CD8-positive, alpha-beta memory T cell (primary cell): ENCODE measurements at regions not wholly inside any gene's neighbourhood (a gene's known extent, or its start where the extent isn't known, plus 50 kb on each side); places are given as distances from the start of the nearest gene placed in this dataset.

Experiments used
- CTCF ChIA-PET: fragments of 350-600 bp; sonication (Branson Sonifier 250); formaldehyde crosslinking; loops from one replicate; lab custom pipeline; 2021; ENCODE audit warnings: antibody characterized with exemption; lab: Charles Lee
- POLR2A ChIA-PET: fragments of 350-600 bp; sonication (Branson Sonifier 250); formaldehyde crosslinking; loops from one replicate; lab custom pipeline; 2021; ENCODE audit warnings: antibody characterized with exemption; lab: Charles Lee
- DNase-seq, 5 donors: peaks; one replicate each; pipeline versions ENCODE4 v3.0.0 to v3.0.0-alpha.2; 2020 to 2022; ENCODE audit warnings: mixed read lengths in 1 of 5
- H3K27ac ChIP-seq: one replicate; pipeline ENCODE4 v1.7.0; 2013; ENCODE audit warnings: low read depth, mild to moderate bottlenecking, low read length, moderate library complexity
- H3K27me3 ChIP-seq: 2 replicates; pipeline ENCODE4 v1.7.0; 2013; ENCODE audit warnings: low read length, mild to moderate bottlenecking; ENCODE audit not compliant: insufficient read depth, poor library complexity, severe bottlenecking
- H3K36me3 ChIP-seq: 2 replicates; pipeline ENCODE4 v1.7.0; 2013; ENCODE audit warnings: mild to moderate bottlenecking, low read length, moderate library complexity; ENCODE audit not compliant: insufficient read depth
- H3K4me1 ChIP-seq: 2 replicates; pipeline ENCODE4 v1.7.0; 2013; ENCODE audit warnings: mild to moderate bottlenecking, low read length, moderate library complexity; ENCODE audit not compliant: insufficient read depth
- H3K4me3 ChIP-seq: 2 replicates; pipeline ENCODE4 v1.7.0; 2013; ENCODE audit warnings: mild to moderate bottlenecking, low read length
- H3K9me3 ChIP-seq: 2 replicates; pipeline ENCODE4 v1.7.0; 2013; ENCODE audit warnings: mild to moderate bottlenecking, low read length
- H3K27ac Mint-ChIP-seq, 8 donors: one replicate each; pipeline ENCODE4 v1.8.0; 2020 to 2021; ENCODE audit warnings: mixed read lengths in 8 of 8, mild to moderate bottlenecking in 6 of 8, inconsistent platforms in 3 of 8, moderate library complexity in 3 of 8
- H3K27me3 Mint-ChIP-seq, 2 donors: one replicate each; pipeline ENCODE4 v1.8.0; 2020 to 2021; ENCODE audit warnings: mixed read lengths in 2 of 2, mild to moderate bottlenecking in 1 of 2, moderate library complexity in 1 of 2
- H3K36me3 Mint-ChIP-seq, 3 donors: one replicate each; pipeline ENCODE4 v1.8.0; 2020 to 2021; ENCODE audit warnings: mixed read lengths in 3 of 3, inconsistent platforms in 1 of 3, mild to moderate bottlenecking in 1 of 3
- H3K4me1 Mint-ChIP-seq, 3 donors: one replicate each; pipeline ENCODE4 v1.8.0; 2020 to 2021; ENCODE audit warnings: mixed read lengths in 3 of 3, inconsistent platforms in 1 of 3, mild to moderate bottlenecking in 1 of 3
- H3K4me3 Mint-ChIP-seq, 7 donors: one replicate each; pipeline ENCODE4 v1.8.0; 2020 to 2021; ENCODE audit warnings: mixed read lengths in 7 of 7, mild to moderate bottlenecking in 6 of 7, moderate library complexity in 4 of 7, inconsistent platforms in 2 of 7
- H3K9me3 Mint-ChIP-seq, 5 donors: one replicate each; pipeline ENCODE4 v1.8.0; 2020 to 2022; ENCODE audit warnings: mixed read lengths in 5 of 5, mild to moderate bottlenecking in 3 of 5, moderate library complexity in 2 of 5, inconsistent platforms in 1 of 5

DNA sequence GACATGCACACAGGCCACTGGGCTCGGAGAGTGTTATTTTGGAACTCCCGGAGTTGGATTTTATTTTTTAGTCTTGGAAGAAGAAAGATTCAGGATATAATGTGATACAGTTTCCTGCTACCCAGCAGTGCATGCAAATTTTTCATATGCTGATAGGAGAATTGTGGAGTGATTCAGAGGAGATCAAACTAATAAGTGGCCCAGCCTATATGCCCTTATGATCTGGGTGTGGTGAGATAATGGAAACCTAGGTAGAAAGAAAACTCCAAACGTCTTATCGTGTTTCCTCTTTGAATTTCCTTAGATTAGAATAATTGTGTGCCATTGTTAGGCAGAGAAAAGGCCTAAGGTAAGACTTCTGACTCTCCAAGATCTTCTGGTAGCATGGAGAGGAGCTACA lies 401.2 kb upstream of the BTBD3 start:
- Mint-ChIP-seq H3K36me3 (no peaks in the 10 kb centered on the region), H3K4me3 (no peak overlapping the region), H3K4me1 (no peaks in the 10 kb centered on the region), H3K27me3 (no peaks in the 10 kb centered on the region), H3K27ac (no peak overlapping the region), H3K9me3 (peaks cover 3 to 16% (median 6%) of the 10 kb centered on the region in 5 donors)
- no peaks in the 10 kb centered on the region for H3K9me3 ChIP-seq
- H3K27ac ChIP-seq: no peak overlapping the region
- H3K4me1 ChIP-seq: no peaks in the 10 kb centered on the region
- H3K27me3 ChIP-seq: no peaks in the 10 kb centered on the region
- no peaks in the 10 kb centered on the region for H3K36me3 ChIP-seq
- ChIA-PET POLR2A (no interaction called here), CTCF (no interaction called here)
- H3K4me3 ChIP-seq: no peak overlapping the region
- DNase-seq: no peak

DNA sequence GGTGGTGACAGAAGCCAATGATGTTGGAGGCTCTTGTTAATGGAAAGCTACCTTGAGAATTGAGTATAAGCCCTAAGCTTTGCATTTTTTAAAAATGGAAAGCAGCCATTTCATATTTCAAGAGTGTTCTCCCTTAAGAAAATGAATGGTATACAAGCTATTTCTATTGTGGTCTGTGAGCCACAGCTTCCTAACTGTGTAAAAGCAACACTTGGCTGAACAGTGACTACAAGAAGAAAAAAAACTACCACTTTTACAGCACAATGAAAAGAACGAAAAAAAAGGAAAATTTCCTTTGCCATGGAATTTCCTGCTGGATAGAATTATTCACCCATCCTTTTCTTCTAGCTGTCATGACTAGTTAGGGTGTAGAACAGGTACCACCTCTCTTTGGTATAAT lies 397.1 kb upstream of the BTBD3 start:
- no peak overlapping the region for H3K27ac ChIP-seq
- Mint-ChIP-seq H3K36me3 (no peaks in the 10 kb centered on the region), H3K4me3 (no peak overlapping the region), H3K9me3 (peaks cover 5 to 11% (median 8%) of the 10 kb centered on the region in 5 donors), H3K27ac (no peak overlapping the region), H3K4me1 (no peaks in the 10 kb centered on the region), H3K27me3 (no peaks in the 10 kb centered on the region)
- ChIA-PET POLR2A (interaction anchor here (0.6 kb wide), 1 partner anchor 1903 kb away, joined by 3 read pairs; no protein-coding TSS in a partner anchor), CTCF (no interaction called here)
- H3K4me1 ChIP-seq: no peaks in the 10 kb centered on the region
- no peak for DNase-seq
- no peak overlapping the region for H3K4me3 ChIP-seq
- no peaks in the 10 kb centered on the region for H3K9me3 ChIP-seq
- no peaks in the 10 kb centered on the region for H3K36me3 ChIP-seq
- H3K27me3 ChIP-seq: no peaks in the 10 kb centered on the region

DNA sequence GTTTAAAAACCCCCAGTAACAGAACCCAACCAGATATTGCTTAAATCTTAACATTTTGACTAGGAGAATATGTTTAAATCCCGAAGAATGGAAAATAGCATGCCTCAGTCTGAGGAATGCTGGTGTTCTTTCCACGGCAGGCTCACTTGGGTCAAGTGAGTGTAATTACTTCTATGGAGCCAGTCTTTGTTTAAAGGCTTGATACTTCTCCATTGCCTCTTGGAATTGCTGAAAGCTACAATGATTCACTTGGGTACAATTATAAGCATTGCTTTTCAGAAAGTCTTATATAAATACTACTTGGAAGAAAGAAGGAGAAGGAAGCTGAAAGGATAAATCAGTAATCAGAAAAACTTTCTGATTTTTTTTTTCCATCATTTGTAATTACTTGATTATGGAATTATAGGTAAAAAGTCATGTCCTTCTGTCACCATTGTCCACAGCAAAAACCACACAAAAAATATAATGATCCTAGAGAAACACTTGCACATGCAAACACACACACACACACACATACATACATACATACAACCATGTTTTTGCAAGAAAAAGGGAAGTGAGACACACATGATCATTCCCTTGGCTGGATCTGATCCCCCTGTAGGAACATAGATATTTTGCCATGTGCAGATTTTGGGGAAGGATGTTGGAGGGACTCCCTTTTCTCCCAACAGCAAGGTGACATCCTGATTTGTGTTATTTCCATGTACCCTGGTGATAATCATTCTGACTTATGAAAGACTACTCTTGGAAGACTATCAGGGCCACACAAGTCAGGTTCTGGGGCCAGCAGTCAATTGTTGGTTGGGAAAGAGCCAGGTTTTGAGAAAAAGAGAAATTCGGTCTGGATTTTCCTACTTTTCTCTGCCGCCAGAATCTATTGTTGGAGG lies 396.0 kb upstream of the BTBD3 start:
- Mint-ChIP-seq H3K36me3 (no peaks in the 10 kb centered on the region), H3K27ac (no peak overlapping the region)
- POLR2A ChIA-PET: no interaction called here

DNA sequence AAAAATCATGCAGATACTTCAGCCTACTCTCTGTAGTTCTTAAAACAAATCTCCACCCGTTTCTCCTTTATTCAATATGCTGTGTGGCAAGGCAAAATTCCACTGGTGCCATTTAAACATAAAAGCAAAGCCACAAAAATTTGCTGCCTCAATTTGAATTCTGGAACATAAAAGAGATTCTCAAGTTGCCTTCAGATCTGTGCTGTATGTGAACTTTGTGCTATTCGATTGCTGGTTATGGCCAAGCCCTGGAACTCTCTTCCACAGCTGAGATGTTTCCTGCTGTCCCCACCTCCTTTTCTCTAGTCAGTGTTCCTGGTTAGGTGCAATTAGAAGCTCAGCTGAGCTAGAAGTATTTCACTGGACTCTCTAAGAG lies 395.3 kb upstream of the BTBD3 start:
- DNase-seq: no peak
- CTCF ChIA-PET: no interaction called here
- Histone ChIP-seq H3K36me3 (no peaks in the 10 kb centered on the region), H3K9me3 (no peaks in the 10 kb centered on the region), H3K27me3 (no peaks in the 10 kb centered on the region), H3K4me1 (no peaks in the 10 kb centered on the region), H3K27ac (no peak overlapping the region), H3K4me3 (no peak overlapping the region)
- POLR2A ChIA-PET: no interaction called here
- Mint-ChIP-seq H3K27ac (no peak overlapping the region), H3K4me1 (no peaks in the 10 kb centered on the region), H3K4me3 (no peak overlapping the region), H3K36me3 (no peaks in the 10 kb centered on the region), H3K9me3 (peaks cover 6 to 13% (median 11%) of the 10 kb centered on the region in 5 donors), H3K27me3 (no peaks in the 10 kb centered on the region)

More for the DNA sequence above, 396.0 kb upstream of the BTBD3 start:
- DNase-seq: no peak
- Mint-ChIP-seq H3K4me3 (no peak overlapping the region), H3K27me3 (no peaks in the 10 kb centered on the region), H3K9me3 (peaks cover 5 to 11% (median 8%) of the 10 kb centered on the region in 5 donors), H3K4me1 (no peaks in the 10 kb centered on the region)
- Histone ChIP-seq H3K9me3 (no peaks in the 10 kb centered on the region), H3K27ac (no peak overlapping the region), H3K4me1 (no peaks in the 10 kb centered on the region), H3K27me3 (no peaks in the 10 kb centered on the region), H3K36me3 (no peaks in the 10 kb centered on the region), H3K4me3 (no peak overlapping the region)
- CTCF ChIA-PET: no interaction called here

DNA sequence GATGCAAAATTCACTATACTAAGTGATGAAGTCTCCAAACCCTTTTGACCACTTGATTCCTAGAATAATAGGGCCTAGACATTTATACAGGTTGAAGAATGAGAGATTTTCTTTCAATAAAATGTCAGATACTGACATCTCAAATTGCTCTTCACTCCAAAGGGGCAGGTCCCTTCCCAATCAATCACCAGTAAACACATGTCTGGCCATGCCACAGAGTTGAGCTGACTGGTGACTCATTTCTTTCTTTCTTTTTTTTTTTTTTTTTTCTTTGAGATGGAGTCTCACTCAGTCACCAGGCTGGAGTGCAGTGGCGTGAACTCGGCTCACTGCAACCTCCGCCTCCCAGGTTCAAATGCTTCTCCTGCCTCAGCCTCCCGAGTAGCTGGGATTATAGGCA lies 388.6 kb upstream of the BTBD3 start:
- Histone ChIP-seq H3K36me3 (no peaks in the 10 kb centered on the region), H3K27me3 (no peaks in the 10 kb centered on the region), H3K9me3 (no peaks in the 10 kb centered on the region), H3K27ac (no peak overlapping the region), H3K4me1 (no peaks in the 10 kb centered on the region), H3K4me3 (no peak overlapping the region)
- Mint-ChIP-seq H3K27me3 (no peaks in the 10 kb centered on the region), H3K4me3 (no peak overlapping the region), H3K27ac (no peak overlapping the region), H3K36me3 (no peaks in the 10 kb centered on the region), H3K9me3 (peaks cover 20 to 39% (median 30%) of the 10 kb centered on the region in 5 donors), H3K4me1 (no peaks in the 10 kb centered on the region)
- CTCF ChIA-PET: no interaction called here
- POLR2A ChIA-PET: no interaction called here
- DNase-seq: no peak

DNA sequence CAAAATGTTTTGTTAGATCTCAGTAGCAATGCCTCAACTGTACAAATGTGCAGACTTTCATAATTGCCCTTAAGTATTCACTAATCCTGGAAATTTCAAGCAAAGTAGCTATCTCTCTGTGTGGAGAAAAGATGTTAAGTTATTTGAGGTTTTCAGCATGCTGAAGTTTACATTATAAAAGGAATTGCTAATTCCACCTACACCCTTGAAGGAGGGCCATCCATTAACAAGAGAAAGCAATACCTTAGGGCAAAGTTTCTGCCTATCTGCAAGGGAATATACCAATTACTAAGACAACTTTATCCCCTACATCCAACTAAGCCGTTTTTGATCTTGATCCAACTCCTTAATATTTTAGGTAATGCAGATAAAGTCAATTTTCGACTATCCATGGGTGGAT lies 380.7 kb upstream of the BTBD3 start:
- POLR2A ChIA-PET: no interaction called here
- Mint-ChIP-seq H3K27me3 (no peaks in the 10 kb centered on the region), H3K27ac (no peak overlapping the region)

DNA sequence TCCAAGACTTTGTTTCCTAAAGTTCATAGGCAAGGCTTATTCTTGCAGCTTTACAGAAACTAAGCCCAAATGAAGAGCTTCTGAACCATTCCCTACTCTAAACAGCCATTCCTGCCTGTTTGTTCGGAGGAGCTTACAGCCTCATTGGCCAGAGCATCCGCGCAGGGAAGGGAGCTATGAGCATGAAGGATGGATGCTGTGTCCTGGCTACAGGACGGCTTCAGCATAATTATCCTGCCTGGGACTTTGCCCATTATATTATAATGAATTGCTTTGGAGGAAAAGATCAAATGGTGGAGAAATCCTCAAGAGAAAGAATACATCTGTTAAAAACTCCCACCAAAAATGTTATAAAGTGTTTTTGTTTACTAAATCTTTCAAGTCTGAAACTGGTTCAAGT lies 378.2 kb upstream of the BTBD3 start:
- no peak for DNase-seq
- Histone ChIP-seq H3K4me1 (no peaks in the 10 kb centered on the region), H3K4me3 (no peak overlapping the region), H3K27me3 (no peaks in the 10 kb centered on the region), H3K27ac (no peak overlapping the region), H3K36me3 (no peaks in the 10 kb centered on the region), H3K9me3 (no peaks in the 10 kb centered on the region)
- ChIA-PET CTCF (no interaction called here), POLR2A (no interaction called here)
- Mint-ChIP-seq H3K4me3 (no peak overlapping the region), H3K27ac (no peak overlapping the region), H3K27me3 (no peaks in the 10 kb centered on the region), H3K9me3 (peaks cover 0 to 10% (median 0%) of the 10 kb centered on the region in 5 donors), H3K4me1 (no peaks in the 10 kb centered on the region), H3K36me3 (no peaks in the 10 kb centered on the region)

More for the DNA sequence above, 380.7 kb upstream of the BTBD3 start:
- CTCF ChIA-PET: no interaction called here
- Histone ChIP-seq H3K27ac (no peak overlapping the region), H3K36me3 (no peaks in the 10 kb centered on the region), H3K27me3 (no peaks in the 10 kb centered on the region), H3K9me3 (no peaks in the 10 kb centered on the region), H3K4me1 (no peaks in the 10 kb centered on the region), H3K4me3 (no peak overlapping the region)
- Mint-ChIP-seq H3K4me3 (no peak overlapping the region), H3K9me3 (peaks cover 0 to 17% (median 2%) of the 10 kb centered on the region in 5 donors), H3K4me1 (no peaks in the 10 kb centered on the region), H3K36me3 (no peaks in the 10 kb centered on the region)
- DNase-seq: no peak

DNA sequence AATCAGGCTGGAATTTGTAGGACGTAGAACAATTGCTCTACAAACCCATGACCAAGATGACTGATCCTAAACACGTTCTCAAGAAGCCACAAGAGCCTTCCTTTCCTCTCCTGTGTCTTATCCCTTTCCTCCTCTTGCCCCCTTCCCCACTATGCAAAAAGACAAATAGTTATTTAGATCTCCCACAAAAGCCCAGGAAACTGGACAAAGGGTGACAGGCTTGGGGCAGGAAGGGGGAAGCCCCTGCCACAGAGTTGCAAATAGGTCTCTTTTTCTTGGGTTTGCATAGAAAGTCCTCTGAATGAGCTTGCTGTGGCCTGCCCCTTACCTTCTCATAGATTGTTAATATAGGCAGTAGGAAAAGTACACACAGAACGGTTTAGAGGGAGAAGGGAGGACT lies 377.1 kb upstream of the BTBD3 start:
- no peak for DNase-seq
- Mint-ChIP-seq H3K9me3 (peaks cover 0 to 4% (median 0%) of the 10 kb centered on the region in 5 donors), H3K4me3 (no peak overlapping the region), H3K27me3 (no peaks in the 10 kb centered on the region), H3K36me3 (no peaks in the 10 kb centered on the region), H3K27ac (no peak overlapping the region), H3K4me1 (no peaks in the 10 kb centered on the region)
- Histone ChIP-seq H3K4me1 (no peaks in the 10 kb centered on the region), H3K9me3 (no peaks in the 10 kb centered on the region), H3K27ac (no peak overlapping the region), H3K36me3 (no peaks in the 10 kb centered on the region), H3K4me3 (no peak overlapping the region), H3K27me3 (no peaks in the 10 kb centered on the region)
- POLR2A ChIA-PET: no interaction called here
- CTCF ChIA-PET: no interaction called here
